Ishikawa (cell line): ENCODE measurements at regions not wholly inside any gene's neighbourhood (a gene's known extent, or its start where the extent isn't known, plus 50 kb on each side); places are given as distances from the start of the nearest gene placed in this dataset.

Experiments used
- CEBPB ChIP-seq: IDR thresholded peaks from 2 replicates; pipeline ENCODE4 v1.6.1; 2012
- CREB1 ChIP-seq: IDR thresholded peaks from 2 replicates; pipeline ENCODE4 v1.6.1; 2012; ENCODE audit warnings: low read depth
- EGR1 ChIP-seq: IDR thresholded peaks from 2 replicates; pipeline ENCODE4 v1.6.1; 2012
- EP300 ChIP-seq: IDR thresholded peaks from 2 replicates; pipeline ENCODE4 v1.6.1; 2012; ENCODE audit warnings: borderline replicate concordance
- NFIC ChIP-seq: IDR thresholded peaks from 2 replicates; pipeline ENCODE4 v1.6.1; 2012
- RAD21 ChIP-seq: IDR thresholded peaks from 2 replicates; pipeline ENCODE4 v1.6.1; 2012; ENCODE audit warnings: low read depth
- TAF1 ChIP-seq: IDR thresholded peaks from 2 replicates; pipeline ENCODE4 v1.6.1; 2012; ENCODE audit warnings: low read depth, mild to moderate bottlenecking
- TEAD4 ChIP-seq: IDR thresholded peaks from 2 replicates; pipeline ENCODE4 v1.6.1; 2012
- YY1 ChIP-seq: IDR thresholded peaks from 2 replicates; pipeline ENCODE4 v1.6.1; 2012; ENCODE audit warnings: low read depth
- ZBTB7A ChIP-seq: IDR thresholded peaks from 2 replicates; pipeline ENCODE4 v1.6.1; 2012; ENCODE audit warnings: low read depth
- TF ChIP-seq, protein P1 (sequence below): IDR thresholded peaks from 2 replicates; pipeline ENCODE4 v1.6.1; 2012
- TF ChIP-seq, protein P2 (sequence below): IDR thresholded peaks from 2 replicates; pipeline ENCODE4 v1.6.1; 2012; ENCODE audit warnings: low read depth, mild to moderate bottlenecking

DNA sequence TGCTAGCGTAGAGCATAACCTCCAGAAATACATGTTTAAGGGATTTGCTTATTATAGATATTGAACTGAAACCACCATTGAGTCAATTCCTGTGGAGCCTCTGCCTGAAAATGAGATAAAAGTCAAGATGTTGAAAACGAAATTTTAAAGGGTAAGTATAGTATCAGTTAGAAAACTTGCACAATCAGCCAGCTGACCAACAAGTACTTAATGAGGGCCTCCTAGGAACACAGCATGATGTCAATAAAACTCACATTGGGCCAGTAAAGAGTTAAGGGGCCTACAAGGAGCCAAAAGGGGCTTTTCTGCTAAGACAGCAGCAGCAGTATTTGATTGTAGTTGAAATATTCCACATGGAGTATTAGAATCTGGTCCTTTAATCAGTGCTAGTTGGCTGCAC lies 314.1 kb upstream of the PPARGC1A start:
- TF ChIP-seq EP300 (no peak), TAF1 (no peak), RAD21 (no peak), YY1 (no peak), ZBTB7A (no peak), CREB1 (no peak), NFIC (no peak), CEBPB (no peak), EGR1 (no peak), TEAD4 (no peak)
- TF ChIP-seq, protein P1, sequence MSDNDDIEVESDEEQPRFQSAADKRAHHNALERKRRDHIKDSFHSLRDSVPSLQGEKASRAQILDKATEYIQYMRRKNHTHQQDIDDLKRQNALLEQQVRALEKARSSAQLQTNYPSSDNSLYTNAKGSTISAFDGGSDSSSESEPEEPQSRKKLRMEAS: no peak
- TF ChIP-seq, protein P2, sequence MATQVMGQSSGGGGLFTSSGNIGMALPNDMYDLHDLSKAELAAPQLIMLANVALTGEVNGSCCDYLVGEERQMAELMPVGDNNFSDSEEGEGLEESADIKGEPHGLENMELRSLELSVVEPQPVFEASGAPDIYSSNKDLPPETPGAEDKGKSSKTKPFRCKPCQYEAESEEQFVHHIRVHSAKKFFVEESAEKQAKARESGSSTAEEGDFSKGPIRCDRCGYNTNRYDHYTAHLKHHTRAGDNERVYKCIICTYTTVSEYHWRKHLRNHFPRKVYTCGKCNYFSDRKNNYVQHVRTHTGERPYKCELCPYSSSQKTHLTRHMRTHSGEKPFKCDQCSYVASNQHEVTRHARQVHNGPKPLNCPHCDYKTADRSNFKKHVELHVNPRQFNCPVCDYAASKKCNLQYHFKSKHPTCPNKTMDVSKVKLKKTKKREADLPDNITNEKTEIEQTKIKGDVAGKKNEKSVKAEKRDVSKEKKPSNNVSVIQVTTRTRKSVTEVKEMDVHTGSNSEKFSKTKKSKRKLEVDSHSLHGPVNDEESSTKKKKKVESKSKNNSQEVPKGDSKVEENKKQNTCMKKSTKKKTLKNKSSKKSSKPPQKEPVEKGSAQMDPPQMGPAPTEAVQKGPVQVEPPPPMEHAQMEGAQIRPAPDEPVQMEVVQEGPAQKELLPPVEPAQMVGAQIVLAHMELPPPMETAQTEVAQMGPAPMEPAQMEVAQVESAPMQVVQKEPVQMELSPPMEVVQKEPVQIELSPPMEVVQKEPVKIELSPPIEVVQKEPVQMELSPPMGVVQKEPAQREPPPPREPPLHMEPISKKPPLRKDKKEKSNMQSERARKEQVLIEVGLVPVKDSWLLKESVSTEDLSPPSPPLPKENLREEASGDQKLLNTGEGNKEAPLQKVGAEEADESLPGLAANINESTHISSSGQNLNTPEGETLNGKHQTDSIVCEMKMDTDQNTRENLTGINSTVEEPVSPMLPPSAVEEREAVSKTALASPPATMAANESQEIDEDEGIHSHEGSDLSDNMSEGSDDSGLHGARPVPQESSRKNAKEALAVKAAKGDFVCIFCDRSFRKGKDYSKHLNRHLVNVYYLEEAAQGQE: no peak
